ENCODE measurements at regions not wholly inside any gene's neighbourhood (a gene's known extent, or its start where the extent isn't known, plus 50 kb on each side); places are given as distances from the start of the nearest gene placed in this dataset.

- TF ChIP-seq CTCF (IDR thresholded peaks at IDR 0.05; ENCODE audit: low read depth, low read length): no peak
- no peak for TF ChIP-seq POLR2A (IDR thresholded peaks at IDR 0.05; ENCODE audit: extremely low read depth, insufficient read length)
Observed at GRCh38 chr6:126907312-126907711, 211.2 kb upstream of the RSPO3 start.

Data from NB4 (cell line).